ENCODE measurements at regions not wholly inside any gene's neighbourhood (a gene's known extent, or its start where the extent isn't known, plus 50 kb on each side); places are given as distances from the start of the nearest gene placed in this dataset.
"Not testable (repeated sequence)": the region's sequence is repeated elsewhere in the genome, so short reads cannot be mapped to it uniquely, and the experiment has no call there.

DNA sequence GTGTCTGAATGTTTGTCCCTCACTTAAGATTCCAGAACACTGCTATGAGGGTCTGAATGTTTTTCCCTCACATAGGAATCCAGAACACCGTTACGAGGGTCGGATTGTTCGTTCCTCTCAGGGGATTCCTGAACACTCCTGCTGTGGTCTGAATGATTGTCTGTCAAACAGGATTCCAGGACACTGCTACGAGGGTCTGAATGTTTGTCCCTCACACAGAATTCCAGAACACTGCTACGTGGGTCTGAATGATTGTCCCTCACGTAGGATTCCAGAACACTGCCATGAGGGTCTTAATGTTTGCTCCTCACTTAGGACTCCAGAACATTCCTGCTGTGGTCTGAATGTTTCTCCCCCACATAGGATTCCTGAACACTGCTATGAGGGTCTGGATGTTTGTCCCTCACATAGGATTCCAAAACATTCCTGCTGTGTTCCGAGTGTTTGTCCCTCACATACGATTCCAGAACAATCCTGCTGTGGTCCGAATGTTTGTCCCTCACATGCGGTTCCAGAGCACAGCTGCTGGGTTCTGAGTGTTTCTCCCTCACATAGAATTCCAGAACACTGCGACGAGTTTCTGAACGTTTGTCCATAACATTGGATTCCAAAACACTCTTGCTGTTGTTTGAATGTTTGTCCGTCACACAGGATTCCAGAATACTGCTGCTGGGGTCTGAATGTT, 199.5 kb downstream of the FOXD4L6 start:
- TF ChIP-seq, protein P1, sequence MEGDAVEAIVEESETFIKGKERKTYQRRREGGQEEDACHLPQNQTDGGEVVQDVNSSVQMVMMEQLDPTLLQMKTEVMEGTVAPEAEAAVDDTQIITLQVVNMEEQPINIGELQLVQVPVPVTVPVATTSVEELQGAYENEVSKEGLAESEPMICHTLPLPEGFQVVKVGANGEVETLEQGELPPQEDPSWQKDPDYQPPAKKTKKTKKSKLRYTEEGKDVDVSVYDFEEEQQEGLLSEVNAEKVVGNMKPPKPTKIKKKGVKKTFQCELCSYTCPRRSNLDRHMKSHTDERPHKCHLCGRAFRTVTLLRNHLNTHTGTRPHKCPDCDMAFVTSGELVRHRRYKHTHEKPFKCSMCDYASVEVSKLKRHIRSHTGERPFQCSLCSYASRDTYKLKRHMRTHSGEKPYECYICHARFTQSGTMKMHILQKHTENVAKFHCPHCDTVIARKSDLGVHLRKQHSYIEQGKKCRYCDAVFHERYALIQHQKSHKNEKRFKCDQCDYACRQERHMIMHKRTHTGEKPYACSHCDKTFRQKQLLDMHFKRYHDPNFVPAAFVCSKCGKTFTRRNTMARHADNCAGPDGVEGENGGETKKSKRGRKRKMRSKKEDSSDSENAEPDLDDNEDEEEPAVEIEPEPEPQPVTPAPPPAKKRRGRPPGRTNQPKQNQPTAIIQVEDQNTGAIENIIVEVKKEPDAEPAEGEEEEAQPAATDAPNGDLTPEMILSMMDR (IDR thresholded peaks at IDR 0.05; ENCODE audit: insufficient read depth, low read depth, low read length), result no peak
- no peak overlapping the region for H3K4me3 ChIP-seq (ENCODE audit: low read depth, low read length)
- DNase-seq (ENCODE audit: low read depth), result no peak

DNA sequence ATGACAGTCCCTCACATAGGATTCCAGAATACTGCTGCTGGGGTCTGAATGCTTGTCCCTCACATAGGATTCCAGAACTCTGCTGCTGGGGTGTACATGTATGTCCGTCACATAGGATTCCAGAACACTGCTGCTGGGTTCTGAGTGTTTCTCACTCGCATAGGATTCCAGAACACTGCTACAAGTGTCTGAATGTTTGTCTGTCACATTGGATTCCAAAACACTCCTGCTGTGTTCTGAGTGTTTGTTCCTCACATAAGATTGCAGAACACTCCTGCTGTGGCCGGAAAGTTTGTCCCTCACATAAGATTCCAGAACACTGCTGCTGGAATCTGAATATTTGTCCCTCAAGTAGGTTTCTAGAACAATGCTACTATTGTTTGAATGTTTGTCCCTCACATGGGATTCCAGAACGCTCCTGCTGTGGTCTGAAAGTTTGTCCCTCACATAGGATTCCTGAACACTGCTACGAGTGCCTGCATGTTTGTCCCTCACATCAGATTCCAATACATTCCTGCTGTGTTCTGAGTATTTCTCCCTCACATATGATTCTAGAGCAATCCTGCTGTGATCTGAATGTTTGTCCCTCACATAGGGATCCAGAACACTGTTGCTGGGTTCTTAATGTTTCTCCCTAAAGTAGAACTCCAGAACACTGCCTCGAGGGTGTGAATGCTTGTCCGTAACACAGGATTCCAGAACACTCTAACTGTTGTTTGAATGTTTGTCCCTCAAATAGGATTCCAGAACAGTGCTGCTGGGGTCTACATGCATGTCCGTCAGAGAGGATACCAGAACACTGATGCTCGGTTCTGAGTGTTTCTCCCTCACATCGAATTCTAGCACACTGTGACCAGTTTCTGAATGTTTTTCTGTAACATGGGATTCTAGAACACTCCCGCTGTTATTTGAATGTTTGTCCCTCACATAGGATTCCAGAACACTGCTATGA, 200.4 kb downstream of the FOXD4L6 start:
- no peak overlapping the region for H3K4me3 ChIP-seq (ENCODE audit: low read depth, low read length)
- DNase-seq (ENCODE audit: low read depth), result no peak
- TF ChIP-seq, protein P1 (IDR thresholded peaks at IDR 0.05; ENCODE audit: insufficient read depth, low read depth, low read length), result no peak

DNA sequence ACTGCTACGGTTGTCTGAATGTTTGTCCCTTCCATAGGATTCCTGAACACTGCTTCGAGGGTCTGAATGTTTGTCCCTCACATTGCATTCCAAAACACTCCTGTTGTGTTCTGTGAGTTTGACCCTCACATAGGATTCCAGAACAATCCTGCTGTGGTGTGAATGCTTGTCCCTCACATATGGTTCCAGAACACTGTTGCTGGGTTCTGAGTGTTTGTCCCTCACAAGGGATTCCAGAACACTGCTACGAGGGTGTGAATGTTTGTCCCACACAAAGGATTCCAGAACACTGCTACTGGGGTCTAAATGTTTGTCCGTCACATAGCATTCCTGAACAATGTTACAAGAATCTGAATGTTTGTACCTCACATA, 201.2 kb downstream of the FOXD4L6 start:
- no peak for DNase-seq (ENCODE audit: low read depth)
- TF ChIP-seq, protein P1 (IDR thresholded peaks at IDR 0.05; ENCODE audit: insufficient read depth, low read depth, low read length), result no peak
- no peak overlapping the region for H3K4me3 ChIP-seq (ENCODE audit: low read depth, low read length)

DNA sequence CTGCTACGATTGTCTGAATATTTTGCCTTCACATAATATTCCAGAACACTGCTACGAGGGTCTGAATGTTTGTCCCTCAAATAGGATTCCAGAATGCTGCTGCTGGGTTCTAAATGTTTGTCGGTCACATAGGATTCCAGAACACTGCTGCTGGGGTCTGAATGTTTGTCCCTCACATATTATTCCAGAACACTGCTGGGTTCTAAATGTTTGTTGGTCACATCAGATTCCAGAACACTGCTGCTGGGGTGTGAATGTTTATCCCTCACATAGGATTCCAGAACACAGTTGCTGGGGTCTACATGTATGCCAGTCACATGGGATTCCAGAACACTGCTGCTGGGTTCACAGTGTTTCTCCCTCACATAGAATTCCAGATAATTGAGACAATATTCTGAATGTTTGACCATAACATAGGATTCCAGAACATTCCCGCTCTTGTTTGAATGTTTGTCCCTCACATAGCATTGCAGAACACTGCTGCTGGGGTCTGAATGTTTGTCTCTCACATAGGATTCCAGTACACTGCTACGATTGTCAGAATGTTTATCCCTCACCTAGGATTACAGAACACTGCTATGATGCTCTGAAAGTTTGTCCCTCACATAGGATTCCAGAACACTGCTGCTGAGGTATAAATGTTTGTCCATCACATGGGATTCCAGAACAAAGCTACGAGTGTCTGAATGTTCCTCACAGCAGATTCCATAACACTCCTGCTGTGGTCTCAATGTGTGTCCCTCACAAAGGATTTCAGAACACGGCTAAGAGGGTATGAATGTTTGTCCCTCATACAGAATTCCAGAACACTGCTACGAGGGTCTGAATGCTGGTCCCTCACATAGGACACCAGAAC, 201.8 kb downstream of the FOXD4L6 start:
- no peak overlapping the region for H3K4me3 ChIP-seq (ENCODE audit: low read depth, low read length)
- TF ChIP-seq, protein P1 (IDR thresholded peaks at IDR 0.05; ENCODE audit: insufficient read depth, low read depth, low read length), result no peak
- no peak for DNase-seq (ENCODE audit: low read depth)

DNA sequence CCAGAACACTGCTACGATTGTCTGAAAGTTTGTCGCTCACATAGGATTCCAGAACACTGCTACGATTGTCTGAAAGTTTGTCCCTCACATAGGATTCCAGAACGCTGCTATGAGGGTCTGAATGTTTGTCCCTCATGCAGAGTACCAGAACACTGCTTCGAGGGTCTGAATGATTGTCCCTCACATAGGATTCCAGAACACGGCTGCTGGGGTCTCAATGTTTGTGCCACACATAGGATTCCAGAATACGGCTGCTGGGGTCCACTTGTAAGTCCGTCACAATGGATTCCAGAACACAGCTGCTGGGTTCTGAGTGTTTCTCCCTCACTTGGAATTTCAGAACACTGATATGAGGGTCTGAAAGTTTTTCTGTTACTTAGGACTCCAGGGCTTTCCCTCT, 203.3 kb downstream of the FOXD4L6 start:
- H3K4me3 ChIP-seq (ENCODE audit: low read depth, low read length), result no peak overlapping the region

DNA sequence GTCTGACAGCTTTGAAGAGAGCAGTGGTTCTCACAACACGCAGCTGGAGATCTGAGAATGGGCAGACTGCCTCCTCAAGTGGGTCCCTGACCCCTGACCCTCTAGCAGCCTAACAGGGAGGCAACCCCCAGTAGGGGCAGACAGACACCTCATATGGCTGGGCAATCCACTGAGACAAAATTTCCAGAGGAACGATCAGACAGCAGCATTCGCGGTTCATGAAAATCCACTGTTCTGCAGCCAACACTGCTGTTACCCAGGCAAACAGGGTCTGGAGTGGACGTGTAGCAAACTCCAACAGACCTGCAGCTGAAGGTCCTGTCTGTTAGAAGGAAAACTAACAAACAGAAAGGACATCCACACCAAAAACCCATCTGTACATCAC, 212.1 kb downstream of the FOXD4L6 start:
- DNase-seq (ENCODE audit: low read depth); H3K4me3 ChIP-seq (ENCODE audit: low read depth, low read length): not testable (repeated sequence)

More for the DNA sequence above, 203.3 kb downstream of the FOXD4L6 start:
- DNase-seq (ENCODE audit: low read depth), result no peak
- TF ChIP-seq, protein P1 (IDR thresholded peaks at IDR 0.05; ENCODE audit: insufficient read depth, low read depth, low read length), result no peak

DNA sequence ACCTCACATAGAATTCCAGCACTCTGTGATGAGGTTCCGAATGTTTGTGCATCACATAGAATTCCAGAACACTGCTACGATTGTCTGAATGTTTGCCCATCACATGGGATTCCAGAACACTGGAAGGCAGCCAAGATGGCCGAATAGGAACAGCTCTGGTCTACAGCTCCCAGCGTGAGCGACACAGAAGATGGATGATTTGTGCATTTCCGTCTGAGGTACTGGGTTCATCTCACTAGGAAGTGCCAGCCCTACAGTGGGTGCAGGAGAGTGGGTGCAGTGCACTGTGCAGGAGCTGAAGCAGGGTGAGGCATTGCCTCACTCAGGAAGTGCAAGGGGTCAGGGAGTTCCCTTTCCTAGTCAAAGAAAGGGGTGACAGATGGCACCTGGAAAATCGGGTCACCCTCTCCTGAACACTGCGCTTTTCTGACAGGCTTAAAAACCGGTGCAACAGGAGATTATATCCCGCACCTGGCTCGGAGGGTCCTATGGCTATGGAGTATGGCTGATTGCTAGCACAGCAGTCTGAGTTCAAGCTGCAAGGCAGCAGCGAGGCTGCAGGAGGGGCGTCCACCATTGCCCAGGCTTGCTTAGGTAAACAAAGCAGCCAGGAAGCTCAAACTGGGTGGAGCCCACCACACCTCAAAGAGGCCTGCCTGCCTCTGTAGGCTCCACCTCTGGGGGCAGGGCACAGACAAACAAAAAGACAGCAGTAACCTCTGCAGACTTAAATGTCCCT, 212.7 kb downstream of the FOXD4L6 start:
- not testable (repeated sequence) for DNase-seq (ENCODE audit: low read depth); H3K4me3 ChIP-seq (ENCODE audit: low read depth, low read length)
